CD4-positive, alpha-beta T cell treated with Interleukin-4 for 1 hour (primary cell): ENCODE measurements at regions not wholly inside any gene's neighbourhood (a gene's known extent, or its start where the extent isn't known, plus 50 kb on each side); places are given as distances from the start of the nearest gene placed in this dataset.

Experiments used
- DNase-seq, 2 donors: peaks; one replicate each; pipeline ENCODE4 v3.0.0-alpha.2; 2020 to 2022

DNA sequence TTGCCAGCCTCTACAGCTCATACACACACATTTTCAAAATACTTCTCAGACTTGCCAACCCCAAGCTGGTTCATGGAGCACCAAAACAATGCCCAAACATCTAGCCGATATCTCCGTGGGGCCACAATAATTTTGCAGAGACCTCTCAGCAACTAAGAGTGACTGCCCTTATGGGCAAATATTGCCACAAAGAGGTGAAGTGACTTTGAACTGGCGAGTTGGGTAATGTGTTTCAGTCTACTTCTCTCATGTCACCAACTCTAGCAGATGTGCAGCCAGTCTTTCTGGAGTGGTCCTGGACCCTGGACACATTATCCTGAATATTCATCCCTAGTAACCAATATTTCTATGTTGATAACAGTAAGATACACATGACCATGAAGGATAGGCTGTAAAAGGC, 290.3 kb downstream of the EMP1 start:
- no peak for DNase-seq

DNA sequence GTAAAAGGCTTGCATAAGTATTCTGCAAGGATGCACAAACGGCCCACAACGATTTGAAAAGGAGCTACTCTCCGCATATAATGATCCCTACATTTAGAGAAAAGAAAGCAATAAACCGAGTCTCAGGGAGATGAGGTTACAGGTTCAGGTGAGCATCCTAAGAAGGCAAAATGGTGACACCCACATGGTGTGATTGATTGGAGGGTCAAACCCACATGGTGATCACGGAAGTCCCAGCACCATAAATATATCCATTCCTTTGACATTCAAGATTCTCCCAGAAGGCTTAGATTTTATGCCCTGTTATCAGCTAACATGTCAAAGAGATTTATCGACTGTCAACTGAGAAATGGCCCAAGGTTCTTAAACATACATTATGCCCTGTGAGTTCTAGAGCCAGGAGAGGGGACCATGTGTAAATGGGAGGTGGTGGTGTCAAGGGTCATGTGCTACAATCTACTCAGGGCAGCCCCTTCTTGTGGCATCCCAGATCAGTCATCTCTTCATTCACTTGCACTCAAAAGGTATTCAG, 282.2 kb downstream of the EMP1 start:
- DNase-seq: no peak

DNA sequence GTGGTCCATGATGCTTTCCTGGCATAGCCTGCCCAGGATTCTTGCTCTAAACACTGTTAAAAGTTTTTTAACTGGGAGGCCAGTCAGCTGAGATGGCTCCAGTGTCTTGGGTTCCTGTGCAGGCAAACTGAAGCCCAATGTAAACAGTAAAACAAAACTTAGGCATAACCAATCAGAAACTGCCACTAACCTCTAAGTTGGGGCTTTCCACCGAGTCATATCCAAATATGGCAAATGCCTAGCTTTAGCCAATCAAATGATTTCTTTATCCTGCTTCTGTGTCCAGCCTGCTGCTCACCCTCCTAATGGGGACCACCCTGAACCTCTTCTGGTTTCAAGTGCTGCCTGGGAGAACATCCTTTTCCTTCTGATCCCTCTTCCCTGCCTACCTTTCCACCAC, 277.9 kb downstream of the EMP1 start:
- DNase-seq: no peak

DNA sequence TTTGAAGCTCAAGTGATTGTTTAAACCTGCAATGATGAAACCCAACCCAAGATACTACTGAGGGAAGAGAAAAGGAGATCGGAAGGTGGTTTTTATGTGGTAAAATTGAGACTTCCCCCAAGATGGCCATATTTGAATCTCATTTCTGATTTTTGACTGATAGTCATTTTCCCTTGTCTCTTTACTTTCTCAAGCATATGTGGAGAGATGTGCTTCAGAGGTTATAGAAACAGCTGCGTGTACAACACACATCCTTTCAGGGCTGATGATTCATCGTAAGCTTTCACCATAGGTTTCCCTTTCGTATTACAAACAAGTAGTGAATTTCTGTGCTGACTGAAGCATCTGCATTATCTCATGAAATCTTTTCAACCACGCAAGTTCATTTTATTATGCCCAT, 276.2 kb downstream of the EMP1 start:
- no peak for DNase-seq

DNA sequence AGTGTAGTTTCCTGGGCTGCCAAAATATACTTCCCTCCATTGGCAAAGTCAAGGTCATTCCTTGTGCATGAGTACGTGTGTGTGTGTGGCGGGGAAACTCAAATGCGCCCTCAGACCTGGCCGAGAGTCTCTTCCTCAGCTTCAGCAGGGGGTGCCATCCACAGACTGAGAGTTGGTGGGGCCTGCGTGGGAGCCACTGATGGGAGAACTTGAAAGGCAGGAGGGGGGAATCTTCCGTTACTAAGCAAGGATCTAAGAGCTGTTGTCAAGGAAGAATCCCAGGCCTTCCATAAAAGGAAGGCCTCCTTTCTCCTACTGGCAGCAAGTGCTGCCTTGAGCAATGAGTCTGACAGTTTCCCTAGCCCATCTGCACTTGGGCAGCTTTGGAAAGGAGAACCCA, 274.9 kb downstream of the EMP1 start:
- DNase-seq: no peak

DNA sequence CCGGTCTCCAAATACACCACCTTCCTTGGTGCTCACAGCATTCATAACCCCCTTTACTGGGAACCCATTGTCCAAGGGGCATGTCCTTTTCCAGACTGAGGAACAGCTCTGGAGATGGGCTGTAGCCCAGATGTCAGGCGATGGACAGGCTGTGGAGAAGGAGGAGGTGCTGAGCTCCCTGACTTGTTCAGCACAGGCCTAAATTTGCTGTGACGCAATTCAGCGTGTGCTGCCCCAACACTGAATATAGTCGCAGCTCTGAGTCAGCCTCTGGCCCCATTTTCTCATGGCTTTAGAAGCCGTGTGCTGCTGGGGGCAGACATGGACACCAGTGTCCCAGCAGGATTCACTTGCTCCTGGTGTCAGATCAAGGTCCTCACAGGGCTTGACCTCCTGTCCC, 269.1 kb downstream of the EMP1 start:
- DNase-seq: no peak

DNA sequence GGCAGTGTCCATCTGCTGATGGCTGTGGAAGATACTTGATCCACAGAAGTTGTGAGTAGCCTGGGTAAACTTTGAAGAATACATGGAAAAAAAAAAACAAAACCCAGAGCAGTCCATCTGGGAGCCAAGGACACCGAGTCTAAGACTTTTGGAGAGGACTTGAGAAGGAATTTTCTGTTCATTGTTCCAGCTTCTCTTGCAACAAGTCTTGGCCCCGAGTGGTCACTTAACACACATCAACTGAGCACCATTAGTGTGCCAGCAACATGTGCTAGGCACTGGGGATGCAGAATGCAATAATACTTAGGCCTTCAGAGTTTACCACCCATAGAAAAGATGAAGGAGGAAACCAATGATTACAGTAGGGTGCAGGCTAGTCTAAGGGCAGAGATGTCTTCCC, 266.7 kb downstream of the EMP1 start:
- DNase-seq: no peak

DNA sequence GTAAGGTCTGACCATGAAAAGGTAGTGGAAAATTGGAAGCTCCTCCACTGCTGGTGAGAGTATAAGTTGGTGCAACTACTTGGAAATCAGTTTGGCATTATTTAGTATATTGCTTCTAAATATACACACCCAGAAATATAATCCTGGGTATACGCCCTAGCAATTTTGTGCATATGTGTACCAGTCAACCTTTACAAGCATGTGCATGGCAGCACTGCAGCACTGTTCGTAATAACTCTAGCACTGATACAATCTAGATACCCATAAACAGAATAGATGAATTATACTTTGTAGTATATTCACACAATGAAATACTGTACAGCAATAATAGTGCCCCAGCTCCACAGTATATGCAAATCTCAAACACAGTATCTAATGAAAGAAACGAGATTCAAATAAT, 265.9 kb downstream of the EMP1 start:
- no peak for DNase-seq

DNA sequence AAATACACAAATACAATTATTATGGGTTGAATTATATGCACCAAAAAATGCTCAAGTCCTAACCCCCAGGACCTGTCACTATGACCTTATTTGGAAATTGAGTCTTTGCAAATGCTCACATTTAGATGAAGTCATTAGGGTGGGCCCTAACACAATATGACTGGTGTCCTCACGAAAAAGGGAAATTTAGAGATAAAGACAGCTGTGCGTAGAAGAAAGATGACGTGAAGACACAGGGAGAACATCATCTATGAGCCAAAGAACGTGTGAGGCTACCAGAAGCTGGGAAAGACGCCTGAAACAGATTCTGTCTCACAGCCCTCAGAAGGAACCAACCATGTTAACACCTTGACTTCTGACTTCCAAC, 259.2 kb downstream of the EMP1 start:
- no peak for DNase-seq

DNA sequence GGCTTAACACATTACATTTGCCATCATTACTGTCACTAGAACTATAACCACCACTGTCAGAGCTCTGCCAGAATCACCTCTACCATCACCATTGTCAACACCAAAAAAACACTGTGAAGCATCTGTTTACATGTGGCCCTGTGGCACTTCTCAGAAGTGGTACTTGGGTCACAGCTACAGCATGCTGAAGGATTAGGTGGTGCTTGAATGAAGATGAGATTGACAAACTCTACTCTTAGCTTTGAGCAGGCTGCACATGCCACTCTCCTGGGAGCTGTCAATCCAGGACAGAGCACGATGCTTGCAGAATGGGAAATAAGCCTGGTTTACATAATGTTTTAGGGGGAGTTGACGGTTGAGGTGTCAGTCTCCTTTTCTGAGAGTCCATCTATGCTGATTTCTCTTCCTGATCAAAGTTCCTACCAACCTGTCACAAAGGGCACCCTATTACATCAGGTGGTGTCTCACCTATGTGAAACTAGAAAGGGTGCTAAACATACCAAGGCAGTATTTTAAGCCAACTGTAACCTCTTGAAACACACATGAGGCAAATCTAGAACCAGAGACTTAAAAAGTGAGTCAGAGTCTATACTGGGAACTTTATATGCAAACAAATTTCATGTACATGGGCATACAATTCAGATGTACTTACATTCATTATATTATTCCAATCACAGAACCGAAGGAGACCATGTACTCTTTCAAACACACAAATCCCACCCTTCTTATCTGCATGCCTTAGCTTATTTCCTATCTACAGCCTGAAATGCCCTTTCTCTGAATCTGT, 258.7 kb downstream of the EMP1 start:
- DNase-seq: no peak

DNA sequence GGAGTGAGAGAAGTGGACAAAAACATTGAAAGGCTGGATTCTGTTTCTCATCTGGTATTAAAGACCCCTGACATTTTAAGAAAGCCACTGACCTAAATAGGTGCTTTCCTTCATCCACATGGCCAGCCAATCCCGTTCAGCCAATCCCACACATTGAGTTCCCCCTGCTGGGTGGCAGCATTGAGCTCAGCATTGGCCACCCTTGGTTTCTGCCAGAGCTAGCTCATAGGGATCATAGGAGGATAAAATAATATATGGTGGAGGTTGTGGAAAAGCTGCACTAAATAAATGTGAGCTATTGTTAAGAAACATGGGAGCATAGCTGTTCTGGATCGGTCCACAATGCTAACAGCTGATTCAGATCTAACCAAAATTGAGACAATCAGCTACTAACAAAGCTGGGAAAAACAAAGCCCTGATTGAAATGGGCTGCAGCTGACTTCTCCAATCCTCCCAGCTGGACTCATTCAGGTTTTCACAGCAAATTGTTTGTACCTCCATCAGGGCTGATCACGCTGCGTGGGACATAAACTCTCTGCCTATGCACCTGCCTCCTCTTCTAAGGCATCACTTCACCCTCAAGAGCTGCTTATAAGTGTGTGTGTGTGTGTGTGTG, 256.5 kb downstream of the EMP1 start:
- DNase-seq: no peak

DNA sequence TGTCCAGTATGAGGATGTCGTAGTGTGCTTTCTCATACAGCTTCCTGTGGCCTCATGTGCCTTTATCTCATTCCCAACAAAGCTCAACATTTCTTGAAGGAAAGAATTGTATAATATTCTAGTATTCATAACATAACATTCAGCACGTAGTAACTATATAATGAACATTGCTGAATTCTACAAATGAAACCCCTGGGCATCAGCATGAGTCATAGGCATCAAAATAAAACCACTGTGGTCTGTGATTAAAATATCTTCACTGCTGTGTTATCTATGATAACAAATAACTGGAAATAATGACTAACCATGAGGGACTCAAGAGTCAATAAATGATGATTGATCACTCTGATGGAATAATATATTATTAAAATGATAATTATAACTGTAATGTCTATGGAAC, 255.2 kb downstream of the EMP1 start:
- DNase-seq: no peak

DNA sequence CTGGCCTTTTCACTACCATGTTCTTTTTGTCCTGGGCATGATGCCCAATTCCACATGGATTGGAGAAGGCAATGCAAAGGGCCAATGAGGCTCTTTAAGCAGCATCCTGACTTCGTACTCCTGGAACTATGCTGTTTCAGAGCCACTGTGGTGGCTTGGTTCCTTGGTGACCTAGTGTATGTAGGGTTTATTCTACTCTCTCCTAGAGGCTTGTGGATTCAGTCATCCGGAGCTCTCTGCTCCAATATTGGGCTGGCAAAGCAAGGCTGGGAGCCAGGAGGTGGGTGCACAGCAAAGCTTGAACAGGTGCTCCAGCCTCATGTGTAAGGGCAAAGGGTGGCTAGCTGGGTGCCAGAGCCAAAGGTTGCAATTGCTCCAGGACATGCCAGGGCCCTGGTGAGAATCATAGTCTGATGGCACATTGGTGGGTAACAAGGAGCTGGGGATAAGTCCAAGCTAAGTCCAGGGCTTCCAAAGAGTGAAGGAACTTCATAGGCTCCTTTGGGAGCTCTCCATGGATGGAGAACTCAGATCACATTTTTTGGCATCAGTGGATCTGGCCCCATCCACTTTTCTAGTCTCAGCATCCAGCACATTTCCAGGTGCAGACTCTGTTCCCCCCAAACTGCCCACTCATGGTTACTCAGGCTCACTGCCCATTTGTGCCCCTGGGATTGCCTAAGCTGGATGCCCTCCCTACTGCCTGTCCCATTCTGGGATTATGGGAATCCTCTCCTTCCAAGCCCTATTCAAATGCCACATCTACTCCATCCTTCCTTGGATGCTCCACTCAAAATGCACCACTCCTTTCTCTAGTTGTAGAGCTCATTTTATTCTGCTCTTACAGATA, 253.9 kb downstream of the EMP1 start:
- DNase-seq: no peak

DNA sequence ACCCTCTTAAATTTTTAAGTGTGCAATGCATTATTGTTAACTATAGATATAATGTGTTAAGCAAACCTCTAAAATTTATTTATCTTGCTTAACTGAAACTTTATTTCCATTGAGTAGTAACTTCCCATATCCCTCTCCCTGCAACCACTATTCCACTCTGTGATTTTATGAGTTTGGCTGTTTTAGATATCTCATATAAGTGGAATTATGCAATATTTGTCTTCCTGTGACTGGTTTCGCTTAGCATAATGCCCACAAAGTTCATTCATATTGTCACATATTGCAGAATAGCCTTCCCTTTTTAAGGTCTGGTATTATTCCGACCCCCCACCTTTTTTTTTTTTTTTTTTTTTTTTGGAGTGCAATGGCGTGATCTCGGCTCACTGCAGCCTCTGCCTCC, 247.6 kb downstream of the EMP1 start:
- no peak for DNase-seq

DNA sequence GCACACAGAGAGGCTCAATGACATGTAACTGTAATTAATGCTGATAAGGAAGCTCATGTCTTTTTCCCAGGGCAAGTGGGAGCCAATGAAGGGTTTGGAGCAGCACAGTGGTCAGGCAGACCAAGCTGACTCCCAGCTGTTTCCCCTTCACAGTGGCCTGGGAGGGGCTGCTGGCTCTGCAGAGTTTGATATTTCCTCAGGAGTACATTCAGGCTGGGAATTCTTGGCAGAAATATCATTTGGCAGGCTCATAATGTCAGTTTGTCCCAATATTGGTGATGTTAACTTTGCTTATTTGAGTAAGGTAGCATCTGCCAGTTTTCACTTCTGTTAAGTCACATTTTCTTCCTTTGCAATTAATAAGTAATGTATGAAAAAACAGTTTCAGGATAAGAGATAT, 247.0 kb downstream of the EMP1 start:
- DNase-seq: no peak

DNA sequence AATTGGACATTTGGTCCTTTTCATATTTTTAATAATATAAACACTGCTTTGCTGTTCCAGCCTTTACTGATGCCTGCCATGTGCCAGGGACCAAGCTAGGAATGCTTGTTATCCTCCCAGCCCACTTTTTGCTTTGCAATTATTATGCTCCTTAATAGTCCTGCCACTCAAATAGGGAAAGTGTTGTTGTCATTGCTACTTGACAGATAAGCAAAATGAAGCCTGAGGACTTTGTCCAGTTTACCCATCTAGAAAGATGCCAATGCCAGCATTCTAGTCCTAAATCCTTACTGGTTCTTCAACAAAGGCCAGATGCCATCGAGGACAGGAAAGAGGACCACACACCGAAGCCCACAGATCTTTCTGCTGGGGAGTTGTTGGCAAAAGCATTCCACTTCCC, 246.5 kb downstream of the EMP1 start:
- DNase-seq: no peak

DNA sequence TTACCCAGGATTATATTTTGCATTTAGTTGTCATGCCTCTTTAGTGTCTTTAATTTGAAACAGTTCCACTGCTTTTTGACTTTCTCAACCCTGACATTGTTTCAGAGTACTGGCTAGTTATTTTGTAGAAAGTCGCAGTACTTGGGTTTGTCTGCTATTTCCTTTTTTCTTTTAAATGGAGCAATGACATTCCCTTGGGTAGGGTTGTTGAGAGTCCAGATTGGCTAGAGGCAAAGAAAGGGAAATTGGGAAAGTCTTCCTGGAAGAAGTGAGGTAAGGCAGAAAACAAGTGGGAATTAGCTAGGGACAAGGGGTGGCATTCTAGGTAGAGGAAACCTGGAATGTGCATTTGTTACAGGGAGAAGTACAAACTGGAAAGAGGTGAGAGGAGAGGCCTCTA, 245.9 kb downstream of the EMP1 start:
- DNase-seq: no peak

DNA sequence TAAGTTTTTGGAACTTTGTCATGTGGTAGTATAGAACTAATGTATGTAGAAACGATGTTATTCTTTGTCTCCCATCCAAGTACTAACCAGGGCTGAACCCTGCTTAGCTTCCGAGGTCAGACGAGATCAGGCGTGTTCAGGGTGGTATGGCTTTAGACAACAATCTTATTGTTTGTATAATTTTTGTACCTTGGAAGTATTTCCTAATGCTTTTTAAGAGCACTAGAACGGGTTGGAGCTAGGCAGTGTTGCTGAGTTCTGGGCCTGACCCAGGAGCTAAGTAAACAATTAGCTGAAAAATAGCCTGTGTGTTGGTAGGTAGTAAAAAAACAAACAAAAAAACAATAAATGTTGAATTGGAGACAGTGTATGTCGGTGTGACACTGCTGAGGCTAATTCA, 244.3 kb downstream of the EMP1 start:
- DNase-seq: no peak

DNA sequence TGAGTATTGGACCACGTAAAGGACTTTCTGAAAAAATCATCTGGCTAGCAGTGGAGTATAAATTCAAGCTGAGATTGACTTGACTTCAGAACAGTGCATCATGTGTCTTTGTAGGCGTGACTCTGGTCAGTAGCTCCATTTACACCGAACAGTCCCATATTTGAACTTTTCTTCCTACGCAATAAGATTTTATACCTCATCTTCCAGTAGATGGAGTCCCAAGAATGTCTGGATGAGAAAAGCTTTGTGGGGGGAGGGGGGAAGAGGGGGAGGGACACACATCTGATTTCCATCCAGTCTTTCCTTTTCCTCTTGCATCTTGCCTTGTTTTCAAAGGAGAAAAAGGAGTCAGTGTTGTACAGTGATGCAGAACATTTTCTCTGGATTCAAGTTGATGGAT, 241.0 kb downstream of the EMP1 start:
- DNase-seq: no peak

DNA sequence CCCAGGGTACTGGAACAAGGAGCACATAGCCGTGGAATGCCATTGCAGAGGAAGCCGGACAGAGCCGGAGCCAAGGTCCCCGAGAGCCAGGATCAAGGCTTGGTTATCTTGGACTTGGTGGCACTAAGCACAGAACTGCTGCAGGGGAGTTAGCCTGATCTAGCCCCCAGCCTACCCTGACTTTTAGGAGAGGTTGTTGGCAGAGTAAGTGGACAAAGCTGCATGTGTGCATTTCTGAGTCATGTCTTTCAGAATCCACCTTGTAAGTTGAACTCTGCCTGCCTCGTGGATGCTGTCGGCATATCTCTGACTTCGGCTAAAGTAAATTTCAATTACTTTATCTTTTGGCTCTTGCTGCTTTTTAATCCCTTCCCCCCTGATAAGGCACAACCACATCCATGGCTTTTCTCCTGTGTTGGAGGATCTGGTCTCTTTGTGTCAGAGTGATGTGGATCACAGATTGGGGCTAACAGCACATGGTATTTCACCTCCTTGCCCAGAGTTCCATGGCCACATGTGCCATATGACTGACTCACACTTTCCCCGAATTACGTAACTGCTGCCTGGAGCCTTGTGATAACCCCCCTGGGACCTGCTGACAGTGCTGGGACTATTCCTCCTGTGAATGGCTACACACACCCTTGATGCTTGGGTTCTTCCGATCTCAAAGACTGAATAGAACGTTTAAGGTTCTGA, 240.3 kb downstream of the EMP1 start:
- DNase-seq: no peak

DNA sequence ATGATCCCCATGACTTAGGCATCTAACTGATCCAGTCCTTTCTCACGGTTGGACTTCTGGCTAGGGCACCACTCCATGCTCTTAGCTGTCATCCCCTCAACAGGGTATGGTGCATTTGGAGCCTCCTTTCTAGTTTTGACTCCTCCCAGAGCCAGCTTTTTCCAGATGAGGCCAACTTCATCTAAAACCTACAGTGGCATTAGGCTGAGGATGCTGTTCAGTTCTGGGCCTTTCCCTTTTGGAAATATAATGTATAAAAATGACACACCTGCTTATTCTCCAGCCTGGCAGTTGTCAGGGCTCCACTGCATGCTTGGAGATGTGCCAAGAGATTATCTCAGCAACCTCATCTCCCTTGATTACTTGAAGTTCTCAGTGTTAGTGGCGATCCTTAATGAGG, 239.7 kb downstream of the EMP1 start:
- no peak for DNase-seq

DNA sequence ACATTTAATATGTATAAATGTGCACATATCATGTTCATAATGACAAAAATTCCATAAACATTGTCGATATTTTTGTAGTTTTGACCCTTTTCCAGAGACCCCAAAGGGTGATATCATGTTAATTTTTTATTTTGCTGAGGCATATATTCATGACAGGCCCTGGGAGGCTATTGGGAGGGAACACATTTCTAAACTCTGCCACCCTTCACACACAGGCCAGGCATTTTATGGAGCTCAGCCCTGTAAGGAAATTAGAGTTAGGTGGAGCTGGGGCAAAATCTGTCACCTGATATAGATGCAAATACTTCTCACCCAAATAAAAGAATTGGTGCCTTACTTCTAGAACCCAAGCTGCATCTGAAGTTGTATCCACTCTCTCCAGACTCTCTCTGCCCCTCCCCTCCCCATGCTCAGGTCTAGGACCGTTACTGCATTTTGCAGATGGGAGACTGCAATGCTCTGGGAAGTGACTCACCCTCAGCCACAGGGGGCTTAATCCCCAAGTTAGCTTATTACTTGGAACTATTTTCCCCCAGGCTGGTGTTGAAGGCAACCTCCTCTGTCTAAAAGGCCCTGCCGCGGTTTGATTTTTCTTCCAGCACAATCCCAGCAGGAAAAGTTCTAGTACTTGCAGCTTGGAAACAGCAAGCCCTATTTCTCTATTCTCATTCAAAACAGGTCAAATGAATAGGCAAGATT, 238.9 kb downstream of the EMP1 start:
- DNase-seq: no peak

DNA sequence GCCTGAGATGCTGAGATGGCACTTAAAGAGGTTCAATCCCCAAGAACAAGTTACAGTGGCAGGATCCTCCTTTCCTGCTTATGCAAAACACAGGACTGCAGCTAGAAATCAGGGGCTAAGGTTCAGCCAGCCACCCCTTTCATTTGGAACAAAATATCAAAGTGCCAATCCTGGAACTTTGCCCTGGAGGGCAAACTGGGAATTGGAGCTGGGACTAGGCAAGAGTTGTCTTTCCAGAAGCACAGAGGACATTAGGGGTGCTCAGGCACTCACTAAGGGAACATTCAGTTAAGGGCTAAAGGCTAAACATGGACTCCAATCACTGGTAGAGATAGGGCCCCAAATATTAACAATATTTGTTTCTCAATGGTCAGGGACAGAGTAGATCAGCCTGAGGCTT, 237.2 kb downstream of the EMP1 start:
- DNase-seq: no peak
